Neural crest cell (in vitro differentiated cells): ENCODE measurements at regions not wholly inside any gene's neighbourhood (a gene's known extent, or its start where the extent isn't known, plus 50 kb on each side); places are given as distances from the start of the nearest gene placed in this dataset.

Experiments used
- DNase-seq: peaks from one replicate; pipeline ENCODE4 v3.0.0; 2021; ENCODE audit warnings: low read depth, mixed read lengths, low spot score
- H3K27ac Mint-ChIP-seq: one replicate; pipeline ENCODE4 v1.8.0; 2021; ENCODE audit warnings: mild to moderate bottlenecking, mixed read lengths; ENCODE audit not compliant: unreplicated experiment
- H3K27me3 Mint-ChIP-seq: 2 replicates; pipeline ENCODE4 v1.8.0; 2021; ENCODE audit warnings: low read depth, mild to moderate bottlenecking, mixed read lengths
- H3K36me3 Mint-ChIP-seq: 2 replicates; pipeline ENCODE4 v1.8.0; 2021; ENCODE audit warnings: low read depth, mild to moderate bottlenecking, mixed read lengths
- H3K4me1 Mint-ChIP-seq: 2 replicates; pipeline ENCODE4 v1.8.0; 2021; ENCODE audit warnings: mixed read lengths
- H3K4me3 Mint-ChIP-seq: one replicate; pipeline ENCODE4 v1.8.0; 2021; ENCODE audit warnings: mild to moderate bottlenecking, mixed read lengths
- H3K9me3 Mint-ChIP-seq: 2 replicates; pipeline ENCODE4 v1.8.0; 2021; ENCODE audit warnings: mixed read lengths
- CTCF ChIP-seq: fragments of 200-600 bp; sonication (generic); conservative IDR thresholded peaks from 2 replicates; pipeline ENCODE4 v1.5.0; 2021; ENCODE audit warnings: antibody characterized with exemption, mild to moderate bottlenecking

DNA sequence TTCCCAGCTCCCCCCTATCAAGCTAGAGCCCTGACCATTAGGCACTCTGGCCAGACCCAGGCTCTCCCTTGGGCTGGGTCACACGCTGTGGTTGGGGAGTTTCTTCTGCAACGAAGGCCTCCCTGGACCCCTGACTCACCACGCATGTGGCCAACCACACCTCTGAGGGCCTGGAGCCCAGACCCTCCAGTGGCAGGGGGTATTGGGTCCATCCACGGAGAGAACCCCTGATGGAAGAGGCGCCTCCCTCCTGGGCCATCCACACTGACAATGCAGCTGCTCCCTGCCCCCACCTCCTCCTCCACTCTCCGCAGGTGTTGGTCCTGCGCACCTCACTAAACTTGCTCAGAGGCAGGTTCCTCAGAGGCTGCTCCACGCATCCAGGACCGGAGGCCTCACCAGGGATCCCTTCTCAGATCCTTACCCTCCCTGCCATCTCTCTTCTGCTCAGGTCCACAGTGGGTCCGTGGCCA lies 125.4 kb downstream of the RNASET2 start:
- Mint-ChIP-seq H3K36me3 (no peaks in the 10 kb centered on the region), H3K27ac (no peak overlapping the region), H3K27me3 (no peaks in the 10 kb centered on the region), H3K9me3 (no peaks in the 10 kb centered on the region), H3K4me1 (no peaks in the 10 kb centered on the region), H3K4me3 (no peak overlapping the region)
- DNase-seq = no peak
- TF ChIP-seq CTCF = no peak

DNA sequence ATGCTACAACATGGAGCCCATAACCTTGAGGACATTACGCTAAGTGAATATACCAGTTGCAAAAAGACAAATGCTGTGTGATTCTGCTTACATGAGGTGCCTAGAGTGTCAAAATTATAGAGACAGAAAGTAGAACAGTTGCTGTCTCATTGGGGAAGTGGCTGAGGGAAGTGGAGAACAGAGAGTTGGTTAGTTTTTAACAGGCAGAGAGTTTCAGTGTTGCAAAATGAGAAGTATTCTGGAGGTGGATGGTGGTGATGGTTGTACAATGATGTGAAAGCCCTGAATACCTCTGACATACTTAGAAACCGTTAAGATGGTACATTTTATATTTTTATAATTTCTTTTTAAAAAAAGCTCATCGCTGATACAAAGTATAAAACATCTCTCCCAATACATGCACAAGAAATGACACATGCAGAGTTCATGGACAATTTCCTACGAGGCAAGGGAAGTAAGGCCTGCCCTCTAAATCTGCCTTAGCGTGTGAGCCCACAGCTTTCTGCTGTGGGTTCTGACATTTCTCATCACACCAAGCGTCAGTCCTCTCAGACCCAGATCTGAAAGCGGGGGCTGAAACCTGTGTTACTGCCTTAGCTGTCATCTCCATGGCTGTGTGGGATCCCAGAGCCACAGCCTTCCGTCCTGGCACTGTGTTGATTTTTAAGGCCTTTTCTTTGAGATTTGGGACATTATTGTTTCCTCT lies 126.0 kb downstream of the RNASET2 start:
- no peak for TF ChIP-seq CTCF
- Mint-ChIP-seq H3K4me1 (no peaks in the 10 kb centered on the region), H3K27ac (no peak overlapping the region), H3K9me3 (no peaks in the 10 kb centered on the region), H3K27me3 (no peaks in the 10 kb centered on the region), H3K36me3 (no peaks in the 10 kb centered on the region), H3K4me3 (no peak overlapping the region)
- DNase-seq = no peak

DNA sequence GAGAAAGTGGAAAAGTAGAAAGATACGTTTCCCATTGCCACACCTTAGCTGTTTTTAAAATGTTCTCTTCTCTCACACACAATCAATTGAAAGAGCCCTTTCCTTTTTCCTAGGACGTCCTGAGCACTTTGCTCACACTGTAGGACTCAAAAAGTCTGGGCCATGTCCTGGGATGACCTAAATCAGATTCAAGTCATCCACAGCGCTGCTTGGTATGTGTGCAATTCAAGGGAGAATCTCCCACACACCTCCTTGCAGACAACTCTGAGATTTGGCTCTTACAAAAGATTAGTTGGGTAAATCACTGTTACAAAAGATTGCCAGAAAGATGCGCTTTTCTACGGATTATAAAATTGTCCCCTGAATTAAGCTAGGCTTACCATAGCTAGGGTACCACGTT lies 130.1 kb downstream of the RNASET2 start:
- Mint-ChIP-seq H3K36me3 (no peaks in the 10 kb centered on the region), H3K4me3 (no peak overlapping the region), H3K27me3 (no peaks in the 10 kb centered on the region), H3K9me3 (no peaks in the 10 kb centered on the region), H3K4me1 (no peaks in the 10 kb centered on the region), H3K27ac (no peak overlapping the region)
- DNase-seq = no peak
- TF ChIP-seq CTCF = no peak

- Mint-ChIP-seq H3K27me3 (no peaks in the 10 kb centered on the region), H3K27ac (no peak overlapping the region), H3K36me3 (no peaks in the 10 kb centered on the region), H3K4me1 (no peaks in the 10 kb centered on the region), H3K4me3 (no peak overlapping the region), H3K9me3 (no peaks in the 10 kb centered on the region)
- DNase-seq = no peak
- TF ChIP-seq CTCF = no peak
Observed at GRCh38 chr6:166825553-166826145, 130.7 kb downstream of the RNASET2 start.

- no peak for TF ChIP-seq CTCF
- no peaks in the 10 kb centered on the region for H3K9me3 Mint-ChIP-seq
- H3K4me3 Mint-ChIP-seq = no peak overlapping the region
- no peaks in the 10 kb centered on the region for H3K4me1 Mint-ChIP-seq
- no peaks in the 10 kb centered on the region for H3K36me3 Mint-ChIP-seq
- H3K27me3 Mint-ChIP-seq = no peaks in the 10 kb centered on the region
- DNase-seq = no peak
- H3K27ac Mint-ChIP-seq = no peak overlapping the region
Observed at GRCh38 chr6:166824880-166825250, 131.5 kb downstream of the RNASET2 start.
